Peyer's patch (tissue), 4 donors: ENCODE measurements at regions not wholly inside any gene's neighbourhood (a gene's known extent, or its start where the extent isn't known, plus 50 kb on each side); places are given as distances from the start of the nearest gene placed in this dataset.
"Not testable (repeated sequence)": the region's sequence is repeated elsewhere in the genome, so short reads cannot be mapped to it uniquely, and the experiment has no call there.

ENCODE experiments used
- DNase-seq, 3 donors: peaks; one replicate each; pipeline ENCODE4 v3.0.0-alpha.2; 2017 to 2019
- H3K27ac ChIP-seq, 4 donors: fragments of 200-600 bp; sonication (generic); one replicate each; pipeline ENCODE4 v1.5.1; 2016 to 2019
- H3K27me3 ChIP-seq, 2 donors: fragments of 200-600 bp; sonication (generic); one replicate each; pipeline ENCODE4 v1.5.1; 2019
- H3K36me3 ChIP-seq, 3 donors: fragments of 200-600 bp; sonication (generic); one replicate each; pipeline ENCODE4 v1.5.1; 2016 to 2019
- H3K4me1 ChIP-seq, 4 donors: fragments of 200-600 bp; sonication (generic); one replicate each; pipeline ENCODE4 v1.5.1; 2016 to 2019
- H3K4me3 ChIP-seq, 4 donors: fragments of 200-600 bp; sonication (generic); 1 replicate in 3 of 4; 2 replicates in 1 of 4; pipeline ENCODE4 v1.5.1; 2016 to 2019; ENCODE audit warnings: mild to moderate bottlenecking in 1 of 4
- H3K9me3 ChIP-seq, 4 donors: fragments of 200-600 bp; sonication (generic); one replicate each; pipeline ENCODE4 v1.5.1; 2016 to 2019; ENCODE audit warnings: mild to moderate bottlenecking in 1 of 4
- POLR2A ChIP-seq, 2 donors: fragments of 450-650 bp; IDR thresholded peaks; one replicate each; pipeline ENCODE4 v1.5.1; 2017; ENCODE audit warnings: antibody characterized with exemption in 2 of 2, mild to moderate bottlenecking in 2 of 2, moderate library complexity in 2 of 2
- TF ChIP-seq, protein P1 (sequence below), 6 experiments: fragments of 450-650 bp in 4 of 6; fragments of 200-600 bp in 2 of 6; sonication (generic) in 1 of 6; IDR thresholded peaks; one replicate each; pipeline ENCODE4 v1.5.1; 2017 to 2019; ENCODE audit warnings: antibody characterized with exemption in 6 of 6, mild to moderate bottlenecking in 3 of 6, moderate library complexity in 1 of 6

DNA sequence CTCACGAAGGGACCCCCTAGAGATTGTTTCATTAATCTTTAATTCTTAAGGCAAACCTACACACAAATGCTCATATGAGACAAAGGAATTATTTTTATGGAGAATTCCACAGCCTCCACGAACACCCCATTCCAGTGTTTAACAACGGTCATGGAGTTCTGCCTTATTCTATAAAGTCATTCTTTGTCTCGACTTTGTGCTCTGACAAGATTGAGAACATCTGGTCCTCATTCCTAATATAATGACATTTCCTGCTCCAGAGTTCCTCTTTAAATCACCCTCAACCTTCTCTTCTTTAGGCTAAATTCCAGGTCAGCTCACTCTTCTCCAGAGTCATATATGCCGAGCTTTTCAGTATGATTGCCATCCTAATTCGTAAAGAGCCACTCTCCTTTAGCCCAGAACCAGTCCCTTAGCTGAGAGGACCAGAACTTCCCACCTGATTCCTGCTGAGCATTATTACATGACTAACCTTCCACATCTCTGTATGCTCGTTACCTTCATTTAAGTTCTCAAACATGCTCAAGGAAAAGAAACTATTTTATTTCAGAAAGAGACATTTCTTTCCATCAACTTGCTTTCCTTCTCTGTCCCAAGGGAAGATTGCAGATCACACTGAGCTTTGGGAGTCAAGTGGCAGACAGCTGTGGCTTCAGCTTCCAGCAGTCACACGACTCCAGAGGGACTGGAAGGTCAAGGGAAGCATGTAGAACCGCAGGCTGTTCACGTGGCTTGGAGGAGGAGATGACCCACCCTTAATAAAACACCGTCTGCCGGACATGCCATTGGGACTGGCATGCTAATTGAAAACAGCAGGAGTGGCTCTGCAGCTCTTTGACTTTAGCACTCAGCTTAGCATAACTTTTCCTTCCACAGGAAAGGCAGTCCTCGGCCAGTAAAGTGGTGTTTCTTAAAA lies 467.1 kb upstream of the HSF2 start:
- H3K27ac ChIP-seq = peak overlapping the region in 1 of 4 donors; percentile 40
- no peak for TF ChIP-seq POLR2A (IDR thresholded peaks at IDR 0.05)
- TF ChIP-seq, protein P1, sequence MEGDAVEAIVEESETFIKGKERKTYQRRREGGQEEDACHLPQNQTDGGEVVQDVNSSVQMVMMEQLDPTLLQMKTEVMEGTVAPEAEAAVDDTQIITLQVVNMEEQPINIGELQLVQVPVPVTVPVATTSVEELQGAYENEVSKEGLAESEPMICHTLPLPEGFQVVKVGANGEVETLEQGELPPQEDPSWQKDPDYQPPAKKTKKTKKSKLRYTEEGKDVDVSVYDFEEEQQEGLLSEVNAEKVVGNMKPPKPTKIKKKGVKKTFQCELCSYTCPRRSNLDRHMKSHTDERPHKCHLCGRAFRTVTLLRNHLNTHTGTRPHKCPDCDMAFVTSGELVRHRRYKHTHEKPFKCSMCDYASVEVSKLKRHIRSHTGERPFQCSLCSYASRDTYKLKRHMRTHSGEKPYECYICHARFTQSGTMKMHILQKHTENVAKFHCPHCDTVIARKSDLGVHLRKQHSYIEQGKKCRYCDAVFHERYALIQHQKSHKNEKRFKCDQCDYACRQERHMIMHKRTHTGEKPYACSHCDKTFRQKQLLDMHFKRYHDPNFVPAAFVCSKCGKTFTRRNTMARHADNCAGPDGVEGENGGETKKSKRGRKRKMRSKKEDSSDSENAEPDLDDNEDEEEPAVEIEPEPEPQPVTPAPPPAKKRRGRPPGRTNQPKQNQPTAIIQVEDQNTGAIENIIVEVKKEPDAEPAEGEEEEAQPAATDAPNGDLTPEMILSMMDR (IDR thresholded peaks at IDR 0.05) = no peak
- H3K27me3 ChIP-seq = no peaks in the 10 kb centered on the region
- peak in 1 of 3 donors; percentile 43 for DNase-seq
- H3K9me3 ChIP-seq = no peaks in the 10 kb centered on the region
- no peaks in the 10 kb centered on the region for H3K4me1 ChIP-seq
- H3K4me3 ChIP-seq = no peak overlapping the region
- no peaks in the 10 kb centered on the region for H3K36me3 ChIP-seq

GRCh38 chr6:121934451-121934850 lies 465.0 kb upstream of the HSF2 start:
- no peak overlapping the region for H3K27ac ChIP-seq
- no peaks in the 10 kb centered on the region for H3K27me3 ChIP-seq
- H3K9me3 ChIP-seq = no peaks in the 10 kb centered on the region
- DNase-seq = no peak
- TF ChIP-seq, protein P1 (IDR thresholded peaks at IDR 0.05) = no peak
- no peak for TF ChIP-seq POLR2A (IDR thresholded peaks at IDR 0.05)
- H3K4me1 ChIP-seq = no peaks in the 10 kb centered on the region
- H3K36me3 ChIP-seq = no peaks in the 10 kb centered on the region
- H3K4me3 ChIP-seq = no peak overlapping the region

DNA sequence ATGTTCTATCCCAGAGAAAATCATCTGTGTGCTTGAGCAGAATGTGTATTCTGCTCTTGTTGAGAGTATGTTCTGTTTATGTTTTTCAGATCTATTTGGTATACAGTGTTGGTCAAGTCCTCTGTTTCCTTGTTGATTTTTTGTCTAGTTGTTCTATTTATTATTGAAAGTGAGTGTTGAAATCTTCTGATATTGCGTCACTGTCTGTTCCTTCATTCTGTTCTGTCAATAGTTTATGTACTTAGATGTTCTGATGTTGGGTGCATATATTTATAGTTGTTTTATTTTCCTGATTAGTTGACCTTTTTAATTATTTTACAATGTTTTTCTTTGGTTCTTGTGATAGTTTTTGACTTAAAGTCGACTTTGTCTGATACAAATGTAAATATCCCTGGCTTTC lies 458.7 kb upstream of the HSF2 start:
- no peaks in the 10 kb centered on the region for H3K4me1 ChIP-seq
- no peak overlapping the region for H3K4me3 ChIP-seq
- TF ChIP-seq, protein P1 (IDR thresholded peaks at IDR 0.05) = no peak
- no peak for TF ChIP-seq POLR2A (IDR thresholded peaks at IDR 0.05)
- no peaks in the 10 kb centered on the region for H3K27me3 ChIP-seq
- H3K9me3 ChIP-seq = no peaks in the 10 kb centered on the region
- no peak for DNase-seq
- H3K27ac ChIP-seq = no peak overlapping the region
- no peaks in the 10 kb centered on the region for H3K36me3 ChIP-seq

GRCh38 chr6:121944354-121944753 lies 455.1 kb upstream of the HSF2 start:
- Histone ChIP-seq H3K36me3 (no peaks in the 10 kb centered on the region), H3K27me3 (no peaks in the 10 kb centered on the region), H3K27ac (no peak overlapping the region), H3K9me3 (no peaks in the 10 kb centered on the region), H3K4me3 (no peak overlapping the region), H3K4me1 (no peaks in the 10 kb centered on the region)
- TF ChIP-seq, protein P1 (IDR thresholded peaks at IDR 0.05) = no peak
- TF ChIP-seq POLR2A (IDR thresholded peaks at IDR 0.05) = no peak
- DNase-seq = no peak

GRCh38 chr6:121951123-121951522 lies 448.3 kb upstream of the HSF2 start:
- DNase-seq = no peak
- H3K27me3 ChIP-seq = no peaks in the 10 kb centered on the region
- no peaks in the 10 kb centered on the region for H3K9me3 ChIP-seq
- peak overlapping the region in 1 of 4 donors; percentile 19 for H3K27ac ChIP-seq
- no peaks in the 10 kb centered on the region for H3K36me3 ChIP-seq
- TF ChIP-seq POLR2A (IDR thresholded peaks at IDR 0.05) = no peak
- no peak overlapping the region for H3K4me3 ChIP-seq
- no peaks in the 10 kb centered on the region for H3K4me1 ChIP-seq

DNA sequence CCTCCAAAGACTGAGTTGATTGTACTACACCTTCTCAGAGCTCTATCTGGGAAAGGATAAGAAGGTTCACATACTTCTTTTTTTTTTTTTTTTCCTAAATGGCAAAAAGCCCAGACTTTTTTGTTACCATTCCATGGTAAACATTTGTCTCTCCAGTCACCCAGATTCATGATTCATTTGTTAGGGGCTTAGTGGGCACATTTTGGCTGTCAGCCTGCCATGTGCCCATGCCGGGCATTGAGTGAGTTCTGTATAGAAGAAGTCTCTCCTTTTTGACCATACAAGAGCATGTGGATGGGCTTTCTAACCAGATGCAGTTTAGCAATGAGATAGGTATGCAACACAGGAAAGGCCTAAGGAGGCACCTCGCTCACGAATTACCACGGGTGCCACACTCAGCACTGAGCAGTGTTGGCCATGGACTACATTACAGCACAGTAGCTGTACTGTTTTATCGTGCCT lies 447.5 kb upstream of the HSF2 start:
- Histone ChIP-seq H3K27ac (peak overlapping the region in 1 of 4 donors; percentile 19), H3K9me3 (no peaks in the 10 kb centered on the region), H3K4me1 (no peaks in the 10 kb centered on the region), H3K36me3 (no peaks in the 10 kb centered on the region), H3K4me3 (no peak overlapping the region), H3K27me3 (no peaks in the 10 kb centered on the region)
- DNase-seq = no peak
- no peak for TF ChIP-seq POLR2A (IDR thresholded peaks at IDR 0.05)
- TF ChIP-seq, protein P1 (IDR thresholded peaks at IDR 0.05) = no peak

GRCh38 chr6:121955401-121955800 lies 444.1 kb upstream of the HSF2 start:
- not testable (repeated sequence) for H3K4me1 ChIP-seq, H3K36me3 ChIP-seq, DNase-seq, H3K4me3 ChIP-seq, H3K27me3 ChIP-seq, H3K27ac ChIP-seq, H3K9me3 ChIP-seq
